Endodermal cell (in vitro differentiated cells): ENCODE measurements at regions not wholly inside any gene's neighbourhood (a gene's known extent, or its start where the extent isn't known, plus 50 kb on each side); places are given as distances from the start of the nearest gene placed in this dataset.

Source experiments
- DNase-seq: peaks from one replicate; pipeline ENCODE4 v3.0.0-alpha.2; 2017
- H3K27ac ChIP-seq: 2 replicates; pipeline ENCODE4 v1.5.1; 2013; ENCODE audit warnings: mild to moderate bottlenecking, low read depth, low read length, moderate library complexity
- H3K27me3 ChIP-seq: 2 replicates; pipeline ENCODE4 v1.6.1; 2013; ENCODE audit warnings: mild to moderate bottlenecking, low read length, moderate library complexity; ENCODE audit not compliant: insufficient read depth, control insufficient read depth, poor library complexity, severe bottlenecking
- H3K36me3 ChIP-seq: 2 replicates; pipeline ENCODE4 v1.7.0; 2013; ENCODE audit warnings: mild to moderate bottlenecking, low read length, moderate library complexity; ENCODE audit not compliant: control insufficient read depth, insufficient read depth
- H3K4me1 ChIP-seq: one replicate; pipeline ENCODE4 v1.7.0; 2013; ENCODE audit warnings: low read length; ENCODE audit not compliant: control insufficient read depth, insufficient read depth
- H3K4me3 ChIP-seq: 2 replicates; pipeline ENCODE4 v1.5.1; 2013; ENCODE audit warnings: mild to moderate bottlenecking, low read length, moderate library complexity
- H3K9ac ChIP-seq: 2 replicates; pipeline ENCODE4 v1.6.1; 2013; ENCODE audit warnings: mild to moderate bottlenecking, low read length, moderate library complexity; ENCODE audit not compliant: poor library complexity, severe bottlenecking; ENCODE audit errors: extremely low read depth
- H3K9me3 ChIP-seq: 2 replicates; pipeline ENCODE4 v1.6.1; 2013; ENCODE audit warnings: mild to moderate bottlenecking, low read length, moderate library complexity; ENCODE audit not compliant: control insufficient read depth
- H3K27ac Mint-ChIP-seq: 2 replicates; pipeline ENCODE4 v1.8.0; 2020; ENCODE audit warnings: mixed read lengths
- H3K27me3 Mint-ChIP-seq: 2 replicates; pipeline ENCODE4 v1.8.0; 2021; ENCODE audit warnings: mild to moderate bottlenecking, mixed read lengths; ENCODE audit not compliant: insufficient read depth
- H3K36me3 Mint-ChIP-seq: 2 replicates; pipeline ENCODE4 v1.8.0; 2020; ENCODE audit warnings: low read depth, mixed read lengths
- H3K4me1 Mint-ChIP-seq: 2 replicates; pipeline ENCODE4 v1.8.0; 2020; ENCODE audit warnings: mixed read lengths
- H3K4me3 Mint-ChIP-seq: 2 replicates; pipeline ENCODE4 v1.8.0; 2020; ENCODE audit warnings: mild to moderate bottlenecking, moderate library complexity, mixed read lengths
- H3K9me3 Mint-ChIP-seq: 2 replicates; pipeline ENCODE4 v1.8.0; 2020; ENCODE audit warnings: mild to moderate bottlenecking, mixed read lengths
- WGBS, 2 experiments: methylation state at CpG; one replicate each; pipeline versions ENCODE4 v1.1.5 to v1.1.7; 2013; ENCODE audit warnings: missing lambda C conversion rate in 2 of 2, mixed read lengths in 1 of 2; ENCODE audit not compliant: insufficient coverage in 1 of 2, insufficient read length in 1 of 2; 5-methylcytosine and 5-hydroxymethylcytosine counted together
- TF ChIP-seq, protein P1 (sequence below): fragments of 200-600 bp; sonication (generic); conservative IDR thresholded peaks from 2 replicates; pipeline ENCODE4 v1.5.0; 2021; ENCODE audit warnings: antibody characterized with exemption, mild to moderate bottlenecking

DNA sequence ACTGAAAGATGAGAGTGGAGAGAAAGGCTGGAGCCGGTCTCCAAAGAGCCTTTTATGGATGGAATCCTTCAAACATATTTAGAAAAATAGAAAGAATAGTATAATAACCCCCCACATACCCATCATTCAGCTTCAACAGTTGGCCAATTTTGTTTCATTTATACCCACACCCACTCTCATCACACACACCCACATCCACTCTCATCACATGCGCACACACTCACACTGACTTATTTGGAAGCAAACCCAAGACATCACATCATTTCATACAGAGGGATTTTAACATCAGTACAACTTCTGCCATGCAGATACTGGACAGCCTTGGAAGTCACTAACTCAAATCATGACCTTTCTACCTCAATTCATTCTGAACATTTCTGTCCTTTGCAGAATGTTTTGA is 72.8 kb upstream of the CPLX2 start:
- DNase-seq: no peak
- WGBS, 2 experiments: 95% methylated on average over 2 of the region's 2 CpGs; no CpG with 5 or more reads in 1 of the 2 experiments
- no peak overlapping the region for H3K4me3 Mint-ChIP-seq
- H3K9me3 ChIP-seq: no peaks in the 10 kb centered on the region
- H3K27me3 Mint-ChIP-seq: peaks cover 34% of the 10 kb centered on the region
- no peak overlapping the region for H3K27ac ChIP-seq
- no peak overlapping the region for H3K27ac Mint-ChIP-seq
- H3K9me3 Mint-ChIP-seq: no peaks in the 10 kb centered on the region
- H3K4me1 Mint-ChIP-seq: peaks cover 8% of the 10 kb centered on the region
- H3K4me1 ChIP-seq: no peaks in the 10 kb centered on the region
- no peaks in the 10 kb centered on the region for H3K36me3 Mint-ChIP-seq
- H3K4me3 ChIP-seq: no peak overlapping the region
- no peak overlapping the region for H3K9ac ChIP-seq
- H3K36me3 ChIP-seq: no peaks in the 10 kb centered on the region
- TF ChIP-seq, protein P1, sequence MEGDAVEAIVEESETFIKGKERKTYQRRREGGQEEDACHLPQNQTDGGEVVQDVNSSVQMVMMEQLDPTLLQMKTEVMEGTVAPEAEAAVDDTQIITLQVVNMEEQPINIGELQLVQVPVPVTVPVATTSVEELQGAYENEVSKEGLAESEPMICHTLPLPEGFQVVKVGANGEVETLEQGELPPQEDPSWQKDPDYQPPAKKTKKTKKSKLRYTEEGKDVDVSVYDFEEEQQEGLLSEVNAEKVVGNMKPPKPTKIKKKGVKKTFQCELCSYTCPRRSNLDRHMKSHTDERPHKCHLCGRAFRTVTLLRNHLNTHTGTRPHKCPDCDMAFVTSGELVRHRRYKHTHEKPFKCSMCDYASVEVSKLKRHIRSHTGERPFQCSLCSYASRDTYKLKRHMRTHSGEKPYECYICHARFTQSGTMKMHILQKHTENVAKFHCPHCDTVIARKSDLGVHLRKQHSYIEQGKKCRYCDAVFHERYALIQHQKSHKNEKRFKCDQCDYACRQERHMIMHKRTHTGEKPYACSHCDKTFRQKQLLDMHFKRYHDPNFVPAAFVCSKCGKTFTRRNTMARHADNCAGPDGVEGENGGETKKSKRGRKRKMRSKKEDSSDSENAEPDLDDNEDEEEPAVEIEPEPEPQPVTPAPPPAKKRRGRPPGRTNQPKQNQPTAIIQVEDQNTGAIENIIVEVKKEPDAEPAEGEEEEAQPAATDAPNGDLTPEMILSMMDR: no peak
- H3K27me3 ChIP-seq: peaks cover 38% of the 10 kb centered on the region

DNA sequence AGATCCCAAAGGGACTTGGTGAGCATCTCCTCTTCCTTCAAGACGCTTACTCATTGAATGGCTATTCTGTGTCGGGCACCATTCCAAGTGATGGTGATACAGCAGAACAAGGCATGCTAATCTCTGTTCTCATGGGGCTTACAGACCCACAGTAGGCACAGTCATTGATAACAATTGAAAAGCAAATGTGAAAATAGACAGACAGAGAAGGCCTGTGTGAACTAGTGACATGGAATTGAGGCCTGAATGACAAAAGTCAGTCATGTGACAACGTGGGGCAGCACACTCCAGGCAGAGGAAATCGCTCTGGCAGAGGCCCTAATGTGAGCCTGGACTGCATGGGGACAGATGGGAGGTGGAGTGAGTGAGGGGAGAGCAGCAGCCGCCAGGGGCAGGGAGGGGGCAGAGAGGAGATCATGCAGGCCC is 70.7 kb upstream of the CPLX2 start:
- Histone ChIP-seq H3K4me3 (no peak overlapping the region), H3K27me3 (peaks cover 17% of the 10 kb centered on the region), H3K36me3 (no peaks in the 10 kb centered on the region), H3K4me1 (no peaks in the 10 kb centered on the region), H3K27ac (no peak overlapping the region), H3K9ac (no peak overlapping the region), H3K9me3 (no peaks in the 10 kb centered on the region)
- Mint-ChIP-seq H3K27ac (no peak overlapping the region), H3K9me3 (no peaks in the 10 kb centered on the region), H3K4me3 (no peak overlapping the region), H3K27me3 (peaks cover 14% of the 10 kb centered on the region), H3K4me1 (peaks cover 8% of the 10 kb centered on the region), H3K36me3 (no peaks in the 10 kb centered on the region)
- 66 to 73% methylated on average over 5 of the region's 5 CpGs for WGBS, 2 experiments
- no peak for DNase-seq
- TF ChIP-seq, protein P1: no peak

DNA sequence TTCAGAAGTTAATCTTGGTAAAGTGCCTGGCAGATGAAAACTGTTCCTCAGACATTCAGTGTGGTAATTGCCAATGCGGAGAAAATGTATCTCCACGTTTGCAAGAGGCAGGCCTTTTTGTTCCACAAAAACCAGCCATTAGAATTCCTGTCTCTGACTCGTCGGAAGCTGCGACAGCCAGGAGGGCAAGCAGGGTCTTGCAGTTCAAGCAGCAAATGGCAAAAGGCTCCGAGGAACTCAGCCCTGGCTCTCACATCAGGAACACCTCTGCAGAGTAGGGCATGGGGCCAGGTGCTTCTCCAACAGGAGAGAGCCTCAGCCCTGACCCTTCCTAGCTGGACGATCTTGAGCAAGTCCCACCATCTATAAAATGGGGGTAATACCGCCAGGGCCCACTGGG is 69.0 kb upstream of the CPLX2 start:
- peaks cover 9% of the 10 kb centered on the region for H3K27me3 Mint-ChIP-seq
- Histone ChIP-seq H3K9ac (no peak overlapping the region), H3K4me3 (no peak overlapping the region), H3K36me3 (no peaks in the 10 kb centered on the region), H3K27ac (no peak overlapping the region), H3K4me1 (no peaks in the 10 kb centered on the region), H3K27me3 (peaks cover 9% of the 10 kb centered on the region), H3K9me3 (no peaks in the 10 kb centered on the region)
- 78 to 84% methylated on average over 8 of the region's 8 CpGs for WGBS, 2 experiments
- TF ChIP-seq, protein P1: no peak
- no peak overlapping the region for H3K27ac Mint-ChIP-seq
- H3K4me1 Mint-ChIP-seq: peaks cover 8% of the 10 kb centered on the region
- no peaks in the 10 kb centered on the region for H3K36me3 Mint-ChIP-seq
- H3K4me3 Mint-ChIP-seq: no peak overlapping the region
- no peaks in the 10 kb centered on the region for H3K9me3 Mint-ChIP-seq
- no peak for DNase-seq
